ENCODE measurements at regions not wholly inside any gene's neighbourhood (a gene's known extent, or its start where the extent isn't known, plus 50 kb on each side); places are given as distances from the start of the nearest gene placed in this dataset.

DNA sequence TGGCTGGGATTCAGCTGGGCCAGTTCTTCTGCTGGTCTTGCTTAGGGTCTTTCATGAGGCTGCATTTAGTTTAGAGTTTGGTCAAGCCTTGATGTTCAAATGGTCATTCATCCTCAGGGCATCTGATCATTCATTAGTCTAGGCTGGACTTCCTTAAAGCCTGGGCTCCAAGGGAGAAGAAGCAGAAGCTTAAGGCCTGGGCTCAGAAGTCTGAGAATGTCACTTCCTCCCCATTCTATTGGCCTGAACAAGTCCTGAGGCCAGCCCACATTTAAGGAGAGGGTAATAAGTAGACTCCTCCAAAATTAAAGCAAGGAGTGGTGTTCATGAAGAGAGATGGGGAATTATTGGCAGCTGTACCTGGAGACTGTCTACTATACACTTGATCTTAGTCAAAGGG, 193.2 kb upstream of the HABP2 start:
- Mint-ChIP-seq H3K36me3 (no peaks in the 10 kb centered on the region), H3K9me3 (no peaks in the 10 kb centered on the region), H3K27ac (no peak overlapping the region)
- ATAC-seq (no peak), DNase-seq (ENCODE audit: low spot score in 2 of 2) (no peak)

DNA sequence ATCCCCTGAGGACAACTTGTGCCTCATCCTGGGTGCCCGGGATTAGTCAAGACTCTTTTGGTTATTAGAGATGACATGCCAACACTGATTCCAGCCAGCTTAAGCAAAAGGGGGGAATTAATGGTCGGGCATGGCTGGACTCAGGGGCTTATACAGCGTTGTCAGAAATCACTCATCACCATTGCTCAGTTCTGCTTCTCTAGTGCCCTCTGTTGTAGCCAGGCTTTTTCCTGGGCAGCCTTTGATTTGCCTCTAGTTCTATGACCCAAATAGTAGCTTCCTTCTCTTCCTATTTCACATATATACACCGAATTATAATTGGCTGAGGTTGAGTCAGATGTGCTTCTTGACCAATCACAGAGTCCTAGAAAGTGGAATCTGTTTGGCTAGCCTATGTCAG, 192.0 kb upstream of the HABP2 start:
- no peak overlapping the region for H3K27ac Mint-ChIP-seq
- DNase-seq (ENCODE audit: low spot score in 2 of 2), result no peak
- no peaks in the 10 kb centered on the region for H3K9me3 Mint-ChIP-seq
- H3K36me3 Mint-ChIP-seq, result no peaks in the 10 kb centered on the region
- no peak for ATAC-seq

DNA sequence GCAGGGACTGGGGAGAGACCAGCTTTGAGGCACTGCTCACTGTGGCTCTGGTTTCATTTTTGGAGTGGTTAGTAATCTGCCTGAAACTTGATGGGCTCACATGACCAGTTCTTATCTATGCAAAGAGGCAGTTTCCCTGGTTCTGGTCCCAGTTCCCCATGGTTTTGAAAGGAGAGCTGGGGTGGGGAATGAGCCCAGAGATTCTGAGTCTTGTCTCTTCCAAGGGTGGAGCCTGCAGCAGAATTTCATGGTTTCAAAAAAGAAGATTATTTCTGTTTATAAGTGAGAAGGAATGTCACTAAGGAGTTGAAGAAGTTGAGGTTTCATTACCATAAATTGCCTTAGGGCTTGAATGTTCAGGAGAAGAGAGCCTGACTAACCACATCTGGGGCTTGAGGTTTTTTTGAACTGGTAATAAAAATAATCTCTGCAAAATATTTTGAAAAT, 190.2 kb upstream of the HABP2 start:
- Mint-ChIP-seq H3K27ac (no peak overlapping the region), H3K9me3 (no peaks in the 10 kb centered on the region), H3K36me3 (no peaks in the 10 kb centered on the region)
- ATAC-seq, result no peak
- no peak for DNase-seq (ENCODE audit: low spot score in 2 of 2)

DNA sequence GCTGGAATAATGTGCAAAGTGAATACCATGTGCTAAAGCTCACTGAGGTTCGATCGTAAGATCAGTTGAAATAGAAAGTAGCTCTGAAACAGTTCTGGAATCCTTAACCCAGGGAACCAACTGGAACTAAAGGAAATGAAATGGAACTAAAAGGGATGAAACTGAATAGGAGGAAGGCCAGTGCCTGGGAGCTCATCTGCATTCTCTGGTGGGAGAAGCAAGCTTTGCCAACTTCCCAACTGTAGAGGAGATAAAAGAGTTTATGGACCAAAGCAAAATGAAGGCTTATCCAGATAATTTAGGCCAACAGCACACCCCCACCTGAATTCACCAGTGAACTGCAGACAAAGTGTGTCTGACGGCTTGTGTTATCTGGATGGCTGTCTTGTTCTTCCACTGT, 188.6 kb upstream of the HABP2 start:
- DNase-seq (ENCODE audit: low spot score in 2 of 2), result no peak
- no peak for ATAC-seq
- no peaks in the 10 kb centered on the region for H3K9me3 Mint-ChIP-seq
- no peaks in the 10 kb centered on the region for H3K36me3 Mint-ChIP-seq
- H3K27ac Mint-ChIP-seq, result no peak overlapping the region

DNA sequence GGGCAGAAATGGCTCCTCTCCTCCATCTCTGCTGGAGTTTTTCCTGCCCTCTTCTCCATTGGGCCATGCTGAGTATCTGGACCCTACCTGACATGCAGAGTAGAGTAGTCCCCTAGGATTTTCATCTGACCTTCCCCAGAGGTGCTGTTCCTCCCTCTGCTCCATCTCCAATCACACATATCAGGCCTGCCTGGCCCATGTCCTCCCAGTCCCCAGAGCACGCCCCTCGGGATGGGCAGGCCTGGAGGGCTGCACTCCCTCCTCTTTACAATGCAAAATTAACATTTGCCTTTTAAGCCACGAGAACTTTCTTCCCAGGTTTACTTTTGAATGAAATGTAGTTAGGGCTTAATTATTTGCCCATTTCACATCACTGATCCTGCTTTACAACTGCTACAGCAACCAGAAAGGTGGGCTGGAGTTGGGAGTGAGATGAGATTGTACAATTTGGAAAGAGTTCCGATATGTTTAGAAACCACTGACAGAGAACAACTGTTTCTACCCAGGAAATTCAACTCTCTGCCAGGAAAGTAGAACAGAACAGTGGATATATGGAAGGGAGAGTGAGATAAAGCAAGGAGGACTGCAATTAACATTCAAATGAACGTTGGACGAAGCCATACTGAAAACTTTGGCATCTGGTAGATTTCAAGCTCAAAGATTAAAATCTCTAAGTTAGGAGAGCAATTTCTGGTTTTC, 184.0 kb upstream of the HABP2 start:
- no peak overlapping the region for H3K27ac Mint-ChIP-seq

DNA sequence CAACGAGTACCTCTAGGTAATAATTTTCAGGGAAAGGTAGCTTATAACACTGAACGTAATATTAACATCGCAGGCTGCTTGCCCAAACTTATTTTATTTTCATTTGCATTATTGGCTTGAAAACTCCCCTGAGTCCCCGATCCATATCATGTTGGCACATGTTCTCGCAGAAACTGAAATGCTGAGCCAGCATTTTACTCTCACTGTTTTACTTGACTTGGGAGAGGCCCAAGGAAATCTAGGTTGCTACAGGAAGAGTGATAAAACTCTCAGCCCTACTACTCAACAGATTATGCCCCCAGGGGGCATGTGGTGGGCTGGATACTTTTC, 183.5 kb upstream of the HABP2 start:
- ATAC-seq, result no peak
- no peak overlapping the region for H3K27ac Mint-ChIP-seq
- no peak for DNase-seq (ENCODE audit: low spot score in 2 of 2)
- no peaks in the 10 kb centered on the region for H3K9me3 Mint-ChIP-seq
- H3K36me3 Mint-ChIP-seq, result no peaks in the 10 kb centered on the region

More for the DNA sequence above, 184.0 kb upstream of the HABP2 start:
- no peaks in the 10 kb centered on the region for H3K36me3 Mint-ChIP-seq
- ATAC-seq (no peak), DNase-seq (ENCODE audit: low spot score in 2 of 2) (no peak)
- no peaks in the 10 kb centered on the region for H3K9me3 Mint-ChIP-seq

DNA sequence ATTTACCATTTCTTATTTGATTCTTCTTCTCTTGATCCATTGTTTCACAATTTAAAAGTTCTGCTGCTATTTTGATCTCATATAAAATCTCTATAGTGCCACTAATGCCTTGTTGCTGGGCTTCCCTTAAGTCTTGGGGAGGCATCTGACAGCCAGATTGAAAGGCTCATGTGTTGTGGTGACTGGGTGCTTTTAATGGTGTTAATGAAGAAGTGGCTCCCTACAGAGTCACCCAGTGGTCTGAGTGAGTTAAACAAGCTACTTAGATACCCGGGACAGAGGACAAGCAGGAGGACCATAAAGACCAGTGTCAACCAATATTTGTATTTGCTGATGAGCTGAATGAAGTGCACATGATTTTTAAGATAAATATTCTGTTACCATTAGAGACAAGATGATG, 176.4 kb upstream of the HABP2 start:
- no peak overlapping the region for H3K27ac Mint-ChIP-seq
- no peaks in the 10 kb centered on the region for H3K36me3 Mint-ChIP-seq
- ATAC-seq (no peak), DNase-seq (ENCODE audit: low spot score in 2 of 2) (no peak)
- H3K9me3 Mint-ChIP-seq, result no peaks in the 10 kb centered on the region

DNA sequence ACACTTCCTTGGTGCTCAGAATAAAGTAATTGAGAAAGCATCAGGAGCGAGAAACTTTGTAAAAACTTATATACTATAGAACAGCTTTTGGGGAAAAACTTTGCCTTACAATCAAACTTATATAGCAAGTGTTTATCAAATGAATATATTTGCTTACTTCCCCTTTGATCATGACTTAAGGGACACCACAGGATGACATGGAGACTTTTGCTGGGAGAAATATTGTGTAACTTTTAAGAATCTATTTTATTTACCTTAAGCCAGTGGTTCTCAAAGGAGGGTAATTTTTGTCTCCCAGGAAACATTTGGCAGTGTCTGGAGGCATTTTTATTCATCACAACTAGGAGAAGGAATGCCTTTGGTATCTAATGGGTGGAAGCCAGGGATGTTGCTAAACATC, 173.8 kb upstream of the HABP2 start:
- ATAC-seq (no peak), DNase-seq (ENCODE audit: low spot score in 2 of 2) (no peak)
- Mint-ChIP-seq H3K27ac (no peak overlapping the region), H3K36me3 (no peaks in the 10 kb centered on the region), H3K9me3 (no peaks in the 10 kb centered on the region)

DNA sequence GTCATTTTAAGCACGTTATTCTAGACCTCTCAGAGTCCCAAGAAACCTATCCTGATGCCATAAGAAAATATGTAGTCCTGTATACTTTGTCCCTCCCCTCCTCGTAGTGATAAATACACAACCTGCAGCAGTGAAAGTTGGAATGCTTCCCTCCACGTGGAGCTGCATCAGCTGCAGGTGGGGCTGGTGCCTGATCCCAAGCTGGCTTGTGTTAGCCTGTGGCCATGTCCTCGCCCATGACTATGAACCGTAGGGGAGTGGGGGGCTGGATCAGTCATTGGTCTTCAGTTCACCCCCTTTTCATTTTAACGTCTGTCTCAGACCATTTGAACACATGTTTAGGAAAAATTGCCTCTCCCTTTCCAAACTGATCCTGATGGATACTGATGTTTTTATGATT, 171.4 kb upstream of the HABP2 start:
- no peak for ATAC-seq
- Mint-ChIP-seq H3K27ac (no peak overlapping the region), H3K36me3 (no peaks in the 10 kb centered on the region)

DNA sequence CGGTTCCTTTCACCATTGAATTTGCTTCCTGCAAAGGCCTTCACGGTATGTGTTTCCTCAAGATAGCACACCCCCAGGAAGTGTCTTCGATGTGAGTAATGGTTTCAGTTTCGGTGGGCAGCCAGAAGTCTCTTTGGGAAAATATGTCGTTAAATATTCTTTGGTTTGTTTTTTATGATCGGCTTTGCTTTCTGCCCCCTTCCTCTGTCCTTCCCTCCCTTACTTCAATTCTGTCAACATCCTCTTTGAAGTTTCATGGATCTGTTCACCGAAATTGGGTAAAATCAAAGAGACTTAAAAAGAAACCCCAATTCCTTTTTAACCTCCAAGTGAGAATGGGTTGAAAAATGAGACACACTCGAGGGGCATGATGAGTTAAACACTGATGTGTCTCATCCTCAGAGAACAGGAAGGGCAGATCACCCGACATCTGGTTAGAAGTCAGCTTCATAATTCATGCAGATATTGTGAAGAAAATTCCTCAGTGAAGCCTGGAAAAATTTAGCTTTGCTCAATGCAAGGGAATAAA, 170.8 kb upstream of the HABP2 start:
- no peak for DNase-seq (ENCODE audit: low spot score in 2 of 2)
- H3K9me3 Mint-ChIP-seq, result no peaks in the 10 kb centered on the region
- no peak overlapping the region for H3K27ac Mint-ChIP-seq
- H3K36me3 Mint-ChIP-seq, result no peaks in the 10 kb centered on the region
- peak in 1 of 2 donors; percentile 71 for ATAC-seq

More for the DNA sequence above, 171.4 kb upstream of the HABP2 start:
- DNase-seq (ENCODE audit: low spot score in 2 of 2), result no peak
- no peaks in the 10 kb centered on the region for H3K9me3 Mint-ChIP-seq

DNA sequence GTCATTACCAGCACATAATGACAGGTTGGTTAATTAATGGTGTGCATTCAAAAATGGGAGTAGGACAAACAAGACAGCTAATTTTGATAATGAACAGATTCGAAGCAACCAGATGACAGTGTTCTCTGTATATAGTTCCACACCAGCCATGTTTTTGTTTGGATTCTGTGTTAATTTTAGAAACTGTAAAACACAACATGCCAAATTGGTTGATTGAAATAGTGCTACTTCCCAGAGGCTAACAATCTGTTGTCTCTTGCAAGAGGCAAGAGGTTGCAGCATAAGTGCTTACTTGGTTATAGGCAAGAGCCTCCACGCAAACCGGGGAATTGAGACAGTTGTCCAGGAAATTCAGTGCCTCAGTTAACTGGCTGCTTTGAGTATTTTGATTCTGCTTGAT, 170.2 kb upstream of the HABP2 start:
- H3K9me3 Mint-ChIP-seq, result no peaks in the 10 kb centered on the region
- no peaks in the 10 kb centered on the region for H3K36me3 Mint-ChIP-seq
- ATAC-seq (no peak), DNase-seq (ENCODE audit: low spot score in 2 of 2) (no peak)
- no peak overlapping the region for H3K27ac Mint-ChIP-seq

DNA sequence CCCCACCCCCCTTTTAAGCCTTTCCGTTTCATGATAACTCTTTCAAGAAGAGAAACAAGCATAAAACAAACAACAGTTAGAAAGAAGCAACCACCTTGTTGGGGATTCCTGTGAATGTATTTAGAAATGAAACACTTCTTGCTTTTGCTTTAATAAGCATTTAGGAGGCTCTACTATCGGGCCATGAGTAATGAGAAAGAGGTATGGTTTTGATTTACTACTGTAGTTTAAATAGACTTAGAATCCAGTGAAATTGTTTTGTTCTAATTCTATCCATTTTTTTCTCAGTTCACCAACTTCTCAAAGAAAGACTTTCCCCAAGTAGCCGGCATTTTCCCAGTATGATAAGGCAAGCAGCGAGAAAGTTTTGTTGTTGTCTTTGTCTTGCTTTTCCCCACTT, 168.7 kb upstream of the HABP2 start:
- no peaks in the 10 kb centered on the region for H3K36me3 Mint-ChIP-seq
- DNase-seq (ENCODE audit: low spot score in 2 of 2) (no peak), ATAC-seq (no peak)

DNA sequence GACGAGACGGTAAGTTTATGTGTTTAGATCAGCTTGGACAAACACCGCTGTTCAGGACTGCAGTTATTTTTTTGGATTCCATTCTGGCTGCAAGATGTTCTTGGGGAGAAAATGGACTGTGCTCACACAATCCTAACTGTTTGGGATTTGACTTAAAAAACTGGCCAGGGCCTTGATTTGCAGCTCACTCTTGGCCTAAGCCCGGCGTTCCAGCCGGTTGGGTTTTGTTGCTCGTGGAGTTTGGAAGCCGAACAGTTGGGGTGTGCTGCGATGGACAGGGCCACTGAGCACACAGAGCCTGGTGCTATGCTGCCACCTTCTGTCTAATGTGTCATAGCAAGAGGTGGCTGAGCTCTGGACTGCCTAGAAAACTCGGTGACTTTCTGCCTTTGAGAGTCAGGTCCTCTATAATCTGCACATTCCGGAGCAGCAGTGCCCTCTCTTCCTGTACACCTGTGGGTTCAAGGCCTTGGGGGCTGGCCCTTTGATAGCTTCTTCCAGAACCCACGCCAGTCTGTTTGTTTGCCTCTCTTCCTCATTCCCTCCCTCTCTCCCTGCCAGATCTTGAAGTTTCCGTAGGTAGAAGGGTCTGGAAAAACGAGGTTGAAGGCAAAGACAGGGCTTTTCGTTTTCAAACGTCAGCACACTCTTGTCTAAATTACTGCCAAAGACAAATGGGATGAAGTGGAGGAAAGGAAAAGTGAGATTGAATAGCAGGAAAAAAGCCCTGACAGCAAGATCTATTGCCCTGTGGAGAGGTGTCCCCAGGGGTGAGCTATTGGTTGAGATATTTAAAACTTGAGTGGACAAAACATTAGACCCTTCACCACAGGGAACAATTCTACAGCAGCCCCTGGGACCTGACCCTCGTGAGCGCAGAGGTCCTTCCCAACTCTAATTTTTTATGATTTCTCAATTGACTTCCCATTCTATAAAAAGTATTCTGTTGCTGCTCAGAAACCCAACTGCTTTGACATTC, 167.5 kb upstream of the HABP2 start:
- Mint-ChIP-seq H3K36me3 (no peaks in the 10 kb centered on the region), H3K27ac (no peak overlapping the region), H3K9me3 (no peaks in the 10 kb centered on the region)
- DNase-seq (ENCODE audit: low spot score in 2 of 2) (peak in 1 of 2 donors; percentile 41), ATAC-seq (peak; percentile 81 to 96)

More for the DNA sequence above, 168.7 kb upstream of the HABP2 start:
- no peaks in the 10 kb centered on the region for H3K9me3 Mint-ChIP-seq
- H3K27ac Mint-ChIP-seq, result no peak overlapping the region

DNA sequence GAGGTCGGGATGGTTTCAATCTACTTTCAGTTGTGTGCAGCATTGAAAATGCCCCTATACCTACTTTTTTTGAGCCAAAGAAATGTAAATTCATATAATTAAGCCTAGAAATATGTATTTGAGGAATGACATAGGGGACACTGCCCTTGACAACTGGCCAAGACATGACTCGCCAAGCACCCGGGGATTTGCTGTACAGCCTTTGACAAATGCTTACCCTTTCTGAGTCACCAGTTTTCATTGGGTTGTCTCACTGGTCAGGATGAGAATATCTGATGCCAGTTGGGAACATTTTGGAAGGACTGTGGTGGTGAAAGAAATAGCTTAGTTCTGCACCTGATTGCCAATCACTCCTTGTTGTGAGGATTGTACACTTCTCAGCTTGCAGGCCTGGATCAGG, 166.8 kb upstream of the HABP2 start:
- no peak for ATAC-seq
- H3K27ac Mint-ChIP-seq, result no peak overlapping the region
- no peak for DNase-seq (ENCODE audit: low spot score in 2 of 2)
- H3K36me3 Mint-ChIP-seq, result no peaks in the 10 kb centered on the region
- H3K9me3 Mint-ChIP-seq, result no peaks in the 10 kb centered on the region

DNA sequence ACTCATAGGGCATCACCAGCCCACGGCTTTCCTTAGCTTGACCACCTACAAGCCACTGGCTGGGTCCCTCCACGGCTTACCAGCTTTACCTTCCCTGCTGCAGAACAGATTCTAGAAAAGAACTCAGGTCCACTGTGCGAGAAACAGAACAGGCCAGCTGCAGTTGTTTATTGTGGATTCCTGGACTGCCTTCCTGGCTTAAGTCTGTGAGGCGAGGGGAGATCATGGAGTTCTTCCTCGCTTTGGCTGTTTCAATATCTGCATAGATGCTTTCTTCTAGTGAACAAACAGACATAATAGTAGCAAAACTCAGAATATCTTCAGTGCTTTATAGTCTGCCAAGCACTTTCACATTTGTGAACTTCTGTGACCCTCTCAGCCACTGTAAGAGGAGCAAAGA, 162.9 kb upstream of the HABP2 start:
- ATAC-seq (no peak), DNase-seq (ENCODE audit: low spot score in 2 of 2) (no peak)
- peaks cover 0 to 6% of the 10 kb centered on the region in 2 donors for H3K9me3 Mint-ChIP-seq
- H3K27ac Mint-ChIP-seq, result no peak overlapping the region
- no peaks in the 10 kb centered on the region for H3K36me3 Mint-ChIP-seq

DNA sequence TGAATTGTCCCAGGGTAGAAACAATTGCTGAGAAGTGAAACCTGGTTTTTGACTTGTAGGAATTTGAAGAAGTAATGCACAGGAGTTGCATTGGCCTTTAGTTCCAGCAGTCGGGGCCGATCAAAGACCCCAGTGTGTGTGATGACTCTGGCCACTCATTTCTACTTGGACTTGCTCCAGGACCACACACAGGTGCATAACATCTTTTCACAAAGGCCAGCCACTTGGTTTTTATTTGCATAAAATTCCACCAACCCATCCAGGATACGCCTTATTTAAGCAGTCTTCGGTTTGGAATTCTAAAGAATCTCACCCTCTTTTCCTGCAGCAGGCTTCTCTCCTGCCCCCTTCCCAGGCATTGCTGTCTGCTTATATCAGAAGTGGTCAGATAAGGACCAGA, 162.0 kb upstream of the HABP2 start:
- ATAC-seq, result no peak
- Mint-ChIP-seq H3K27ac (no peak overlapping the region), H3K36me3 (no peaks in the 10 kb centered on the region)

DNA sequence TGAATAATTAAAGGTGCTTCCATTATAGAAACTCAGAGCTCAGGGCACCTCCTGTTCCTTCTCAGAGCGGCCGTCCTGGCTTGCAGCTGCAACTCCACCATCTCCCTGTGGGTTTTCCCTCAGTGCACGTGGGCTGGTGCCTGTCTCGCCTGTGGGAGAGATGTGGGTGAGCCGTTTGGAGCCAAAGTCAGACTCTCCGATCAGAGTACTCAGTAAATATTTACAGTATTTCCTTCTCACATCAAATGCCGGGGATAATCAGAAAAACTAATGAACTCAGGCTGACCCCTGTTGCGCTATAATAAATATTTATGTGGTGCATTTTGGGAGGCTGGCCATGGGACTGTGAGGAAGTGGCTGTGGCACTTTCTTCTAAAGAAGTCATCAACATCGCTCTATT, 155.8 kb upstream of the HABP2 start:
- Mint-ChIP-seq H3K9me3 (peaks cover 0 to 7% of the 10 kb centered on the region in 2 donors), H3K27ac (no peak overlapping the region), H3K36me3 (no peaks in the 10 kb centered on the region)
- DNase-seq (ENCODE audit: low spot score in 2 of 2) (no peak), ATAC-seq (no peak)

More for the DNA sequence above, 162.0 kb upstream of the HABP2 start:
- DNase-seq (ENCODE audit: low spot score in 2 of 2), result no peak
- H3K9me3 Mint-ChIP-seq, result peaks cover 0 to 7% of the 10 kb centered on the region in 2 donors
